GM19099 (cell line): ENCODE measurements at regions not wholly inside any gene's neighbourhood (a gene's known extent, or its start where the extent isn't known, plus 50 kb on each side); places are given as distances from the start of the nearest gene placed in this dataset.

Experiments used
- POLR2A ChIP-seq: IDR thresholded peaks from 3 replicates; pipeline ENCODE4 v1.6.1; 2011; ENCODE audit warnings: low read depth; ENCODE audit not compliant: insufficient read length; ENCODE audit errors: extremely low read depth

- no peak for TF ChIP-seq POLR2A
Measured at GRCh38 chr7:94332571-94332970, 62.1 kb upstream of the COL1A2 start.

GRCh38 chr7:94333810-94334209 lies 60.9 kb upstream of the COL1A2 start:
- no peak for TF ChIP-seq POLR2A

GRCh38 chr7:94335586-94335985 lies 59.1 kb upstream of the COL1A2 start:
- TF ChIP-seq POLR2A, result no peak

- no peak for TF ChIP-seq POLR2A
Measured at GRCh38 chr7:94336009-94336408, 58.7 kb upstream of the COL1A2 start.

- no peak for TF ChIP-seq POLR2A
Measured at GRCh38 chr7:94338921-94339371, 55.7 kb upstream of the COL1A2 start.

GRCh38 chr7:94344826-94345225 lies 49.9 kb upstream of the COL1A2 start:
- TF ChIP-seq POLR2A, result no peak
